Neuronal stem cell (in vitro differentiated cells): ENCODE measurements at regions not wholly inside any gene's neighbourhood (a gene's known extent, or its start where the extent isn't known, plus 50 kb on each side); places are given as distances from the start of the nearest gene placed in this dataset.
"Not testable (repeated sequence)": the region's sequence is repeated elsewhere in the genome, so short reads cannot be mapped to it uniquely, and the experiment has no call there.

Experiments
- DNase-seq: peaks from one replicate; pipeline ENCODE4 v3.0.0-alpha.2; 2013; ENCODE audit warnings: low spot score
- H2AFZ ChIP-seq: one replicate; pipeline ENCODE4 v1.6.1; 2013; ENCODE audit warnings: mild to moderate bottlenecking, low read length, inconsistent platforms
- H2AK5ac ChIP-seq: 2 replicates; pipeline ENCODE4 v1.6.1; 2013; ENCODE audit warnings: low read depth, mild to moderate bottlenecking, inconsistent platforms, low read length, moderate library complexity, mixed read lengths
- H2BK120ac ChIP-seq: 2 replicates; pipeline ENCODE4 v1.6.1; 2013; ENCODE audit warnings: low read depth, mild to moderate bottlenecking, inconsistent platforms, low read length, moderate library complexity, mixed read lengths
- H2BK12ac ChIP-seq: one replicate; pipeline ENCODE4 v1.6.1; 2013; ENCODE audit warnings: low read length, inconsistent platforms
- H2BK15ac ChIP-seq: 2 replicates; pipeline ENCODE4 v1.6.1; 2013; ENCODE audit warnings: mild to moderate bottlenecking, low read length, inconsistent platforms, mixed read lengths
- H2BK5ac ChIP-seq: one replicate; pipeline ENCODE4 v1.6.1; 2013; ENCODE audit warnings: inconsistent platforms, mild to moderate bottlenecking, low read length, moderate library complexity
- H3K14ac ChIP-seq: one replicate; pipeline ENCODE4 v1.6.1; 2013; ENCODE audit warnings: low read length, inconsistent platforms
- H3K18ac ChIP-seq: 2 replicates; pipeline ENCODE4 v1.6.1; 2013; ENCODE audit warnings: low read length, inconsistent platforms
- H3K23ac ChIP-seq: 2 replicates; pipeline ENCODE4 v1.6.1; 2013; ENCODE audit warnings: low read depth, mild to moderate bottlenecking, mixed read lengths, low read length, inconsistent platforms; ENCODE audit not compliant: poor library complexity
- H3K27ac ChIP-seq: replicated peaks from 3 replicates; pipeline ENCODE4 v1.5.1; 2013; ENCODE audit warnings: low read length, inconsistent platforms
- H3K27me3 ChIP-seq, 3 experiments: 2 replicates each; pipeline ENCODE4 v1.6.1; 2013; ENCODE audit warnings: low read length in 3 of 3, mild to moderate bottlenecking in 2 of 3, inconsistent platforms in 1 of 3, low read depth in 1 of 3, mixed read lengths in 1 of 3, moderate library complexity in 1 of 3; ENCODE audit not compliant: control insufficient read depth in 3 of 3, insufficient read depth in 3 of 3
- H3K36me3 ChIP-seq, 2 donors: replicated peaks in 1 of 2; 2 replicates each; pipeline ENCODE4 v1.6.1; 2013; ENCODE audit warnings: low read length in 2 of 2; ENCODE audit not compliant: control insufficient read depth in 2 of 2, insufficient read depth in 2 of 2
- H3K4ac ChIP-seq: 2 replicates; pipeline ENCODE4 v1.6.1; 2013; ENCODE audit warnings: inconsistent platforms, mild to moderate bottlenecking, low read length, moderate library complexity
- H3K4me1 ChIP-seq, 2 donors: 1 replicate in 1 of 2; 2 replicates in 1 of 2; pipeline ENCODE4 v1.6.1; 2013; ENCODE audit warnings: low read length in 2 of 2, low read depth in 1 of 2; ENCODE audit not compliant: control insufficient read depth in 2 of 2, insufficient read depth in 1 of 2
- H3K4me2 ChIP-seq: one replicate; pipeline ENCODE4 v1.6.1; 2013; ENCODE audit warnings: mild to moderate bottlenecking, low read length, inconsistent platforms; ENCODE audit not compliant: insufficient read depth, poor library complexity, severe bottlenecking
- H3K4me3 ChIP-seq, 2 donors: 2 replicates each; pipeline ENCODE4 v1.5.1; 2013; ENCODE audit warnings: low read length in 2 of 2, mild to moderate bottlenecking in 2 of 2, inconsistent platforms in 1 of 2, moderate library complexity in 1 of 2
- H3K79me1 ChIP-seq: one replicate; pipeline ENCODE4 v1.6.1; 2013; ENCODE audit warnings: low read depth, mild to moderate bottlenecking, inconsistent platforms, low read length, moderate library complexity
- H3K9ac ChIP-seq: one replicate; pipeline ENCODE4 v1.6.1; 2013; ENCODE audit warnings: mild to moderate bottlenecking, low read depth, low read length, inconsistent platforms; ENCODE audit not compliant: poor library complexity
- H3K9me3 ChIP-seq, 2 donors: replicated peaks in 1 of 2; 2 replicates each; pipeline versions ENCODE3 to v1.6.1; 2013; ENCODE audit warnings: low read length in 2 of 2, mild to moderate bottlenecking in 2 of 2, inconsistent platforms in 1 of 2, low read depth in 1 of 2, mixed read lengths in 1 of 2, moderate library complexity in 1 of 2; ENCODE audit not compliant: control insufficient read depth in 2 of 2, insufficient read depth in 1 of 2
- H4K8ac ChIP-seq: one replicate; pipeline ENCODE4 v1.6.1; 2013; ENCODE audit warnings: low read depth, mild to moderate bottlenecking, inconsistent platforms, low read length, moderate library complexity
- H4K91ac ChIP-seq: one replicate; pipeline ENCODE4 v1.6.1; 2013; ENCODE audit warnings: low read length, low read depth, mild to moderate bottlenecking, inconsistent platforms; ENCODE audit not compliant: poor library complexity
- whole genome bisulfite sequencing, 2 donors: extraction: QIAGEN DNeasy Blood & Tissue Kit; methylation state at CpG; one replicate each; pipeline ENCODE4 v1.1.7; 2013; ENCODE audit warnings: missing lambda C conversion rate in 2 of 2, mixed read lengths in 1 of 2; ENCODE audit not compliant: insufficient read length in 2 of 2, insufficient replicate concordance in 1 of 2; ENCODE audit errors: extremely low coverage in 2 of 2; 5-methylcytosine and 5-hydroxymethylcytosine counted together

DNA sequence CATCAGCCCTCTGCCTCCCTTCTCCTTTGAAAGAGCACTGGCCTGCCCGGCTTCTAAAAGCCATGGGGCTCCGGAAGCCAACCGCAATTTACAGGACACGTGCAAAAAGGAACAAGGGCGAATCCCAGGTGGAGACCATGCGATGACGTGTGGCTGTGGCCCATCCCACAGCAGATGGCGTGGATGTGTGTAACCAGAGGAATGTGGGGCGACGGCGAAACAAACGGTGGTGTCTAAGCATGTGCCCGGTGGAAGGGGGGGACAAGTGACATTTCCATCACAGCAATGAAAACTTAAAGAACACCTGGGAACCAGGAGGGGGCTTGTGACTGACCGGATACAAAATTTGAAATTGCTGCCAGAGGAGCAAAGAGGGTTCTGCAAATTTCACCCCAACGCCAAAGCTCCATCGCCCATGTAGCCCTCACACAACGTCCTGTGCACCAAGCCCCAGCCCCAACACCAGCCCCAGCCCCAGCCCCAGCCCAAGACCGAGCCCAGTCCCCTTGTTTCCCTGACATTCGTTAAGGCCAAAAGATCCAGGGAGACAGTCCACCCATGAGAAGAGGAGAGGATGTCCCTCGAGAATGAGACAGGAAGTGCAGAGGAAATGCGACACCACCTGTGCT is 159.7 kb upstream of the ZNF337 start:
- no peak overlapping the region for H2BK15ac ChIP-seq
- H3K9ac ChIP-seq, result no peak overlapping the region
- no peak overlapping the region for H2BK12ac ChIP-seq
- no CpG with 5 or more reads among the region's 21 CpGs for WGBS, 2 donors
- no peak overlapping the region for H2BK120ac ChIP-seq
- H3K9me3 ChIP-seq, result no peaks in the 10 kb centered on the region
- H3K79me1 ChIP-seq, result no peaks in the 10 kb centered on the region
- H3K36me3 ChIP-seq, result no peaks in the 10 kb centered on the region
- no peak overlapping the region for H2AK5ac ChIP-seq
- peak overlapping the region; percentile 82 for H3K14ac ChIP-seq
- H3K4me2 ChIP-seq, result no peak overlapping the region
- peaks cover 6 to 47% (median 23%) of the 10 kb centered on the region in 3 experiments for H3K27me3 ChIP-seq
- H3K4ac ChIP-seq, result no peak overlapping the region
- H3K27ac ChIP-seq, result no peak overlapping the region
- no peak overlapping the region for H3K4me3 ChIP-seq
- H3K4me1 ChIP-seq, result peaks cover 3 to 4% of the 10 kb centered on the region in 2 donors
- no peak overlapping the region for H2BK5ac ChIP-seq
- H3K23ac ChIP-seq, result no peak overlapping the region
- no peak overlapping the region for H2AFZ ChIP-seq
- DNase-seq, result no peak
- no peak overlapping the region for H4K8ac ChIP-seq
- no peak overlapping the region for H4K91ac ChIP-seq
- peak overlapping the region; percentile 35 for H3K18ac ChIP-seq

DNA sequence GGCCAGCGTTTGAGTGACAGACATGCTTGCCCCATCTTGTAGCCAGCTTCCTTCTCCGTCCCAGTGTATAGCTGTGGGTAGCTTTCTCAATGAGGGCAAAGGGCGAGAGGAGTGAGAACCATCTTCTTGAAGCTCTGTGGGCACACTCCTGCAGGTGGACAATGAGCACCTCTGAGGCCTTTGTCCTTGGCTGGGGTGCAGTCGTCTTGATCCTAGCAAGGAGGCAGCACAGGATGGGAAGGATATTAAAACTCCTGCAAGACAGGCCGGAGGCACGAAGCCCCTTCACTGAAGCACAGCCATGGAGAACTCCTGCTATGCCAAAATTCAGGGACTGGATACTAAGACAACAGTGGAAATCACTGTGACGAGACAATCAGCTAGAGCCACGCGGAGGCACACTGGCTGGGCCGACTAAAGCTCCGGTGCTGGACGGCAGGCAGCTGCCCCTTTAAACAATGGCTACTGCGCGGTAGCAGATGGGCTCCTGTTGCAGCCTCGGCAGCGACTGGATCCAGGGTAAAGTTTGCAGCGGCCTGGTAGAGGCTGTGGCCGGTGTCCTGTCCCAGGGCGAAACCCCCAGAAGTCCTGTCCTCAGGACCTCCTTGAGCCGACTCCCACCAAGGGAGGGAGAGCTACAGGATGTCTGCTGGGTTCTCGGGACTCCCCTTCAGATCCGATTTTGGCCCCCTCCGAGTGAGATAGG is 159.0 kb upstream of the ZNF337 start:
- not testable (repeated sequence) for H4K91ac ChIP-seq, H2AFZ ChIP-seq, H3K27ac ChIP-seq, H3K36me3 ChIP-seq, H3K4me1 ChIP-seq, H3K23ac ChIP-seq, H3K9me3 ChIP-seq, H2AK5ac ChIP-seq, H2BK15ac ChIP-seq, H3K4me3 ChIP-seq, H3K4ac ChIP-seq, H2BK12ac ChIP-seq, H3K79me1 ChIP-seq, DNase-seq, H2BK5ac ChIP-seq, H4K8ac ChIP-seq, H3K4me2 ChIP-seq, H3K18ac ChIP-seq, H2BK120ac ChIP-seq
- H3K27me3 ChIP-seq, result peaks cover 6 to 40% (median 20%) of the 10 kb centered on the region in 3 experiments
- no CpG with 5 or more reads among the region's 23 CpGs for WGBS, 2 donors
- H3K9ac ChIP-seq, result peak overlapping the region; percentile 44
- peak overlapping the region; percentile 82 for H3K14ac ChIP-seq

DNA sequence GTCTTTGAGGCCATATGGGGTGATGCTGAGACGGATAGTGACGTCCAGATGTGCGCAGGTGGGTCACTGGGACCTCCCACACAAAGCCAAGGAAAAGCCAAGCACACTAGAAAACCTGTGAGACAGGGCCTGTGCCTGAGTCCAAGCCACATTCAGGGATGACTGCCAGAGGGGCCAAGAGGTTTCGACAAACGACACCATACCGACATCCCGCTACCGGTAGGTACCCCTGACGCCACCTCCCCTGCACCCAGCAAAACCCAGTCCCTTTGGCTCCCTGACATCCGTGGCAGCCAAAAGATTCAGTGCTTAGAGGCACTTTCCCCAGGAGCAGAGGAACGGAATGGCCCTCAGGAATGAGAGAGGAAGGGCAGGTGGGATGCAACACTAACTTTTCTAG is 158.0 kb upstream of the ZNF337 start:
- H3K27ac ChIP-seq, H3K23ac ChIP-seq, H3K4ac ChIP-seq, H4K91ac ChIP-seq, H3K79me1 ChIP-seq, H3K4me3 ChIP-seq, H2AK5ac ChIP-seq, H4K8ac ChIP-seq, H3K4me2 ChIP-seq, H3K18ac ChIP-seq, H3K36me3 ChIP-seq, H3K4me1 ChIP-seq, H3K9ac ChIP-seq, H2BK12ac ChIP-seq, H2BK15ac ChIP-seq, DNase-seq, H2BK5ac ChIP-seq, H2BK120ac ChIP-seq, H3K14ac ChIP-seq, H3K9me3 ChIP-seq, H2AFZ ChIP-seq: not testable (repeated sequence)
- H3K27me3 ChIP-seq, result peaks cover 2 to 31% (median 12%) of the 10 kb centered on the region in 3 experiments
- no CpG with 5 or more reads among the region's 11 CpGs for WGBS, 2 donors

DNA sequence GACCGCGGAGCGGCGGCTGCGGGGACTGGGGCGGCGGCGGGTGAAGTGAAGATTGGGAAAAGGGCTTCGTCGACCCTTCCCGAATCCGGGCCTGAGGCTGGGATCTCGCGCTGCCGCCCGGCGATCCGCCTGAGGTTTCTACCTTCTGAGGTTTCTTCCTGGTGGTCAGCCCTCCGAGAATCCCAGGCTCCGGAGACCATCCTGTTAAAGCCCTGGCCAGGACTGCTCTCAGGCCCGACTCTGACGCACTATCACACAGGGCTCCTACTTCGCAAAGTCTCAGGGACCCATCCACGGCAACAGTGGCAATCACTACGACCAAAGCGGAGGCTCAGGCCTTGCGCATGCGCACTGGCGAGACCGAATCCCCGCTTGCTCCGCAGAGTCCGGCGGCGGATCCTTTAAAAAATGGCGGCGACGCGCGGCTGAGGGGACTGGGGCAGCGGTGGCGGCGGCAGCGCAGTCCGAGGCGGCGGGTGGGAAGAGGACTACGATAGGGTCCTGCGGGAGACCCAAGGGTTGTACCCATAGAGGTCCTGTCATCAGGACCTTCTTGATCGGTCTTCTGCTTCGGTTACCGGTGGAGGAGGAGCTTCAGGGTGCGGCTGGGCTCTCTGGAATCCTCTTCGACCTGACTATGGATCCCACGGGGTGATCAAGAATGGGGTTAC is 157.2 kb upstream of the ZNF337 start:
- peaks cover 2 to 22% (median 5%) of the 10 kb centered on the region in 3 experiments for H3K27me3 ChIP-seq
- H2BK5ac ChIP-seq, H4K91ac ChIP-seq, H3K4me1 ChIP-seq, H3K79me1 ChIP-seq, H3K4me3 ChIP-seq, H3K14ac ChIP-seq, H4K8ac ChIP-seq, H2BK12ac ChIP-seq, H3K23ac ChIP-seq, H3K4ac ChIP-seq, H3K27ac ChIP-seq, H3K9ac ChIP-seq, H2AFZ ChIP-seq, H3K4me2 ChIP-seq, H3K9me3 ChIP-seq, H3K18ac ChIP-seq, H3K36me3 ChIP-seq, H2BK120ac ChIP-seq, DNase-seq, H2BK15ac ChIP-seq, H2AK5ac ChIP-seq: not testable (repeated sequence)
- WGBS, 2 donors, result no CpG with 5 or more reads among the region's 55 CpGs
